Fibroblast of lung (primary cell): ENCODE measurements at regions not wholly inside any gene's neighbourhood (a gene's known extent, or its start where the extent isn't known, plus 50 kb on each side); places are given as distances from the start of the nearest gene placed in this dataset.

Experiments
- DNase-seq, 2 donors: peaks; one replicate each; pipeline versions ENCODE4 v3.0.0 to v3.0.0-alpha.2; 2010; ENCODE audit warnings: low read depth in 2 of 2
- H2AFZ ChIP-seq: 2 replicates; pipeline ENCODE4 v1.5.1; 2012; ENCODE audit warnings: low read length, control low read depth, inconsistent platforms
- H3K27ac ChIP-seq: 2 replicates; pipeline ENCODE4 v1.5.1; 2011; ENCODE audit warnings: low read length, control low read depth; ENCODE audit not compliant: insufficient read depth
- H3K27me3 ChIP-seq: 2 replicates; pipeline ENCODE4 v1.5.1; 2011; ENCODE audit warnings: mild to moderate bottlenecking, low read length; ENCODE audit not compliant: control insufficient read depth, insufficient read depth
- H3K36me3 ChIP-seq: 2 replicates; pipeline ENCODE4 v1.5.1; 2011; ENCODE audit warnings: low read length; ENCODE audit not compliant: control insufficient read depth, insufficient read depth
- H3K4me1 ChIP-seq: 2 replicates; pipeline ENCODE4 v1.5.1; 2011; ENCODE audit warnings: low read length; ENCODE audit not compliant: control insufficient read depth, insufficient read depth; ENCODE audit errors: extremely low read depth
- H3K4me2 ChIP-seq: 2 replicates; pipeline ENCODE4 v1.5.1; 2011; ENCODE audit warnings: low read length, control low read depth; ENCODE audit not compliant: insufficient read depth; ENCODE audit errors: extremely low read depth
- H3K4me3 ChIP-seq, 4 experiments: fragments of 200-600 bp in 1 of 4; sonication (generic) in 1 of 4; replicated peaks in 1 of 4; 2 replicates each; pipeline ENCODE4 v1.5.1; 2011 to 2016; ENCODE audit warnings: low read length in 4 of 4, low read depth in 3 of 4, mild to moderate bottlenecking in 3 of 4, control low read depth in 2 of 4, inconsistent platforms in 1 of 4, mixed read lengths in 1 of 4; ENCODE audit not compliant: insufficient read depth in 1 of 4; ENCODE audit errors: control extremely low read depth in 1 of 4
- H3K79me2 ChIP-seq: 2 replicates; pipeline ENCODE4 v1.5.1; 2012; ENCODE audit warnings: mild to moderate bottlenecking, low read length, inconsistent platforms; ENCODE audit not compliant: control insufficient read depth, insufficient read depth
- H3K9ac ChIP-seq: 2 replicates; pipeline ENCODE4 v1.5.1; 2011; ENCODE audit warnings: mild to moderate bottlenecking, low read length, control low read depth; ENCODE audit not compliant: insufficient read depth
- H3K9me3 ChIP-seq: 2 replicates; pipeline ENCODE4 v1.5.1; 2012; ENCODE audit warnings: low read depth, low read length; ENCODE audit not compliant: control insufficient read depth, insufficient read depth
- H4K20me1 ChIP-seq: 2 replicates; pipeline ENCODE4 v1.5.1; 2011; ENCODE audit warnings: low read length; ENCODE audit not compliant: control insufficient read depth, insufficient read depth; ENCODE audit errors: extremely low read depth
- CTCF ChIP-seq, 2 donors: IDR thresholded peaks in 1 of 2; conservative IDR thresholded peaks in 1 of 2; 1 replicate in 1 of 2; 2 replicates in 1 of 2; pipeline ENCODE4 v1.5.1; 2011 to 2012; ENCODE audit warnings: low read length in 2 of 2, control low read depth in 1 of 2, inconsistent platforms in 1 of 2, low read depth in 1 of 2, mild to moderate bottlenecking in 1 of 2
- EZH2 ChIP-seq: IDR thresholded peaks from 2 replicates; pipeline ENCODE4 v1.5.1; 2012; ENCODE audit warnings: low read length, control low read depth, mild to moderate bottlenecking; ENCODE audit errors: missing control alignments

- Histone ChIP-seq H4K20me1 (no peaks in the 10 kb centered on the region), H3K9me3 (no peaks in the 10 kb centered on the region), H3K27ac (no peak overlapping the region), H2AFZ (no peak overlapping the region), H3K27me3 (no peaks in the 10 kb centered on the region), H3K4me2 (no peak overlapping the region), H3K36me3 (no peaks in the 10 kb centered on the region), H3K4me1 (no peaks in the 10 kb centered on the region), H3K4me3 (no peak overlapping the region), H3K79me2 (no peaks in the 10 kb centered on the region), H3K9ac (no peak overlapping the region)
- no peak for DNase-seq
- TF ChIP-seq EZH2 (no peak), CTCF (conservative IDR thresholded peaks at IDR 0.05 in 1 of 2, IDR thresholded peaks at IDR 0.05 in 1 of 2; ENCODE audit: low read depth in 1 of 2, low read length in 2 of 2) (no peak)
These were observed 117.6 kb downstream of the CYRIA start for GRCh38 chr2:16548036-16548435.

- no peaks in the 10 kb centered on the region for H3K27me3 ChIP-seq
- no peak overlapping the region for H3K27ac ChIP-seq
- TF ChIP-seq EZH2 = no peak
- TF ChIP-seq CTCF (conservative IDR thresholded peaks at IDR 0.05 in 1 of 2, IDR thresholded peaks at IDR 0.05 in 1 of 2; ENCODE audit: low read depth in 1 of 2, low read length in 2 of 2) = no peak
- no peaks in the 10 kb centered on the region for H4K20me1 ChIP-seq
- no peaks in the 10 kb centered on the region for H3K79me2 ChIP-seq
- no peak overlapping the region for H3K4me3 ChIP-seq
- no peak overlapping the region for H3K4me2 ChIP-seq
- H3K4me1 ChIP-seq = no peaks in the 10 kb centered on the region
- DNase-seq = peak; percentile 30 to 32
- H3K9me3 ChIP-seq = no peaks in the 10 kb centered on the region
- no peak overlapping the region for H2AFZ ChIP-seq
- no peak overlapping the region for H3K9ac ChIP-seq
- H3K36me3 ChIP-seq = no peaks in the 10 kb centered on the region
These were observed 119.4 kb downstream of the CYRIA start for GRCh38 chr2:16546128-16546754.

- no peaks in the 10 kb centered on the region for H3K36me3 ChIP-seq
- H3K4me1 ChIP-seq = no peaks in the 10 kb centered on the region
- H3K9ac ChIP-seq = no peak overlapping the region
- no peak overlapping the region for H3K4me3 ChIP-seq
- DNase-seq = no peak
- H2AFZ ChIP-seq = no peak overlapping the region
- no peak overlapping the region for H3K27ac ChIP-seq
- no peak overlapping the region for H3K4me2 ChIP-seq
- H3K27me3 ChIP-seq = no peaks in the 10 kb centered on the region
- no peaks in the 10 kb centered on the region for H4K20me1 ChIP-seq
- no peaks in the 10 kb centered on the region for H3K9me3 ChIP-seq
- TF ChIP-seq EZH2 (no peak), CTCF (conservative IDR thresholded peaks at IDR 0.05 in 1 of 2, IDR thresholded peaks at IDR 0.05 in 1 of 2; ENCODE audit: low read depth in 1 of 2, low read length in 2 of 2) (no peak)
- H3K79me2 ChIP-seq = no peaks in the 10 kb centered on the region
These were observed 126.9 kb downstream of the CYRIA start for GRCh38 chr2:16538707-16539106.
